GM18951 (cell line): ENCODE measurements at regions not wholly inside any gene's neighbourhood (a gene's known extent, or its start where the extent isn't known, plus 50 kb on each side); places are given as distances from the start of the nearest gene placed in this dataset.

Source experiments
- POLR2A ChIP-seq: IDR thresholded peaks from 4 replicates; pipeline ENCODE4 v1.6.1; 2011; ENCODE audit warnings: mild to moderate bottlenecking; ENCODE audit not compliant: insufficient read length, insufficient read depth; ENCODE audit errors: extremely low read depth
- in situ Hi-C: fragments of 300-500 bp; cut with MboI; formaldehyde crosslinking; loops from one replicate; pipeline ENCODE4 v1.12.0; 2022; ENCODE audit warnings: low sequenced_read_pairs, mixed read lengths, inconsistent platforms; ENCODE audit not compliant: unreplicated experiment

DNA sequence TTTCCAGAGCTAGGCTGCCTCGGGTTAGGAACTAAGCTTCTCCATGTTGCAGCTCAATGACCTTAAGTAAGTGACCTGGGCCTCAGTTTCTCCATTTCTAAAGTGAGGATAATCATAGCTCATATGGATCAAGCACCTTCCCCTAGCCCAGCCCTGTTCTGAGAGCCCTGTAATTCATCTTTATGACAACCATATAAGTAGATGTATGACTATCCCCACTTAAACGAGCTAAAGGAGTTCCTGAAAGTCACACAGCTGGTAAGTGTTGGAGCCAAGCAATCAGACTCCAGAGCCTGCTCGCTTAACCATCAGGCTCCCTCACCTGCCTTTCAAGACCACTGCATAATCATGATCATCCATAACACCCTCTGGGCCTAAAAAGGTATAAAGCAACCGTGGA lies 135.4 kb downstream of the SP3 start:
- in situ Hi-C loops = no loop called here
- TF ChIP-seq POLR2A = no peak

DNA sequence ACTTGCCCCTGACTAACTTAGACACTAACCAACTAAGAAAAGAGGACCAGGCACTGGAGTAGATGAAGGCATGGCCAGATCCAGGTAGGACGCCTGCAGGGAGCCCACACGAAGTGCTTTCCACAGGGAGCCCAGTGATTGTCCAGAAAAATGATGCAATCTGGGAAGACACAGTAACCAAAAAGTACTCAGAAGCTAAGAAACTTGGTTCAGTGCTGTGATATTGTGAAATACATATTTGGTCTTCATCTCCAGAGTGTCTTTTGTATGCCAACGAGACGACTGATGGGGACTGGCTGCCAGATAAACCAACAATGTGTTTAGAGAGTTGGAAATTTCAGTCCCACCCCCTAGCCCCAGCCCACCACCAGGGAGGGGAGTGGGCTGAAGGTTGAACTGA lies 135.0 kb downstream of the SP3 start:
- in situ Hi-C loops = no loop called here
- TF ChIP-seq POLR2A = no peak

DNA sequence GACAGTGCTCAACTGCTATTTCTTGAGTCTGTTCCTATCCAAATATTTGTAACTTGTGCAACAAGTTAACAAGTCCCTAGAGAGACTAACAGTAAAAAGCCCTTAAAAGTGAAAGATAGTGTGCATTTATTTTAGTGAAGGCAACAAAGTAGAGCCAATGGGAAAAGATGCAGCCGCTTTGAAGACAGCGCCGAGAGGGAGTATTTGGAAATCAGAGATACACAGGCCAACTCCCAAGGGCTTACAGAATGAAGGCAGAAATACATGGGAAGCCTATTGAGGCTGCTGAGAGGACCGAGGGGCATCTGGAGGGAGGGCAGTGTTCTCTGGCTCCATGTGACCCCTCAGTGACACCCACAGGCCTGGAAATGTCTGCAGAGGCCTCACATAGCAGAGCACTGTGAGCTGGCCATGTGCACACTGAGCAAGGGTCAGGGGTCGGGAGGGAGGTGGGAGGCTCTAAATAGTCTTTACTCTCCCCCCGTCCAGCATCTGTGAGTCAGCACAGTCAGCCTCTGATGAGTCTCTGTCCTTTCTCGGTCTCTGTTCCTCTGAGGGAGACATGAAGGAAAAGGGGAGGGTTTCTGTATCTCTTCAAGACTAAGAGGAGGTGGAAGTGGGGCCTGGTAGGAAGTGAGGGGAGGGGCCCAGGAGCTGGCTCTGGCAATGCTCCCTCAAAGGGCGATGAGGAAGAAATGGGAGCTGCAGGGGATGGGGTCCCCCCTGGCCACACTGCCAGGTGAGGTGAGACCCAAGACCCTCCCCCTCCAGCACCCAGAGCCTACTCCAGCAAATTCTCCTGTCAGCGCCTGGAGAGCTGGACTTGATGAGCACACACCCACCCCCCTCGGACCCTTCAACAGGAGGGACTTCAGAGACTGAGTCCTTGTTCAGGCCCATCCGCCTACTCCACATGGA lies 133.6 kb downstream of the SP3 start:
- TF ChIP-seq POLR2A = no peak
- in situ Hi-C loops = no loop called here

DNA sequence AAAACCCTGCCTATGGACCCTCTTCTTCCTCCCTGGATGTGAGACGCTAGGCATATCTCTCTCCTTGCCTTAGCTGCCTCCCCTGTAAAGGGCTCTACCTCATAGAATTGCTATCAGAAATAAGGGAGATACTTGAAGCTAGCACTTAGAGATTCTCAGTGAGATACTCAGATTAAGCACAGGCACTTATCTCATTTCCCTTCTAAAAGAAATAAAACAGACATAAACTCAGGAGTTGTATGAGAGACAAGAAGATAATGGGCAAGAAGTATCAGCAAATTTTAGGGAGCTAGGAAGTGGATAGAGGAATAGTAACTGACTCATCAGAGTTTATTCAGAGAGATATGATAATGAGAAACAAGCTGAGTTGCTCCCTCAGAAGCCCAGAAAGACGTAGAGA lies 131.0 kb downstream of the SP3 start:
- in situ Hi-C loops = no loop called here
- no peak for TF ChIP-seq POLR2A

DNA sequence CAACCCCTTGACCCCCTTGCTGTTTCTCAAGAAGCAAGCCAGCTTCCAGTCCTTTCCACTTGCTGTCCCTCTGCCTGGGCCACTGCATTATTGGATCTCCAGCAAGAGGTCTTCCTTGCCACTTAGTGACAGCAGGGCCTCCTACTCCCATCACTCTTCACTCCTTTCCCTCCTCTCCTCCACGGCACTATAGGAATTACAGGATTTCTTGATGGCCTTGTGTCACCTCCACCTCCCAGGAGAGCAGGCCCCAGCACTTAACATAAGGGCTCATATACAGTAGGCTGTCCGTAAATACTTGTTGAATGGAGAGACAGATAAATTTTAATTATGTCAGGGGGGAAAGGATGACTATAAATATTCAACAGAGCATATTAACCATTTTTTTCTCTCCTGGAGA lies 129.4 kb downstream of the SP3 start:
- in situ Hi-C loops = no loop called here
- no peak for TF ChIP-seq POLR2A

DNA sequence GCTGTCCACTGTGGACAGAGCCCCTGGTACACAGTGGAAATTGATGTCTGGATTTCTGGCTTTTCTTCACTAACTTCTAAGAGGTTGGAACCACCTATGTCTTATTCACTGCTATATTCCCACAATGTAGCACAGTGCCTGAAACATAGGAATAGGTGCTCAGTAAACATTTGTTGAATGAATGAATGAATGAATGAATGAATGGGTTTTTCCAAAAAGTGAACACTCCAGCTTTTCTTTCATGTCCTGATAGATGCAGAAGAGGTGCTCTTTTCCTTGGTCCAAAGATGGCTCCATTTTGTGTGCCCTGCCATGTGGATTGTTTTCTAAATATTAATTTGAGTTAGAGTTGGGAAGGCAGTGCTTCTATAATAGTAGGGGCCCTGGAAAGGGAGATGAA lies 124.1 kb downstream of the SP3 start:
- no peak for TF ChIP-seq POLR2A
- in situ Hi-C loops = no loop called here

DNA sequence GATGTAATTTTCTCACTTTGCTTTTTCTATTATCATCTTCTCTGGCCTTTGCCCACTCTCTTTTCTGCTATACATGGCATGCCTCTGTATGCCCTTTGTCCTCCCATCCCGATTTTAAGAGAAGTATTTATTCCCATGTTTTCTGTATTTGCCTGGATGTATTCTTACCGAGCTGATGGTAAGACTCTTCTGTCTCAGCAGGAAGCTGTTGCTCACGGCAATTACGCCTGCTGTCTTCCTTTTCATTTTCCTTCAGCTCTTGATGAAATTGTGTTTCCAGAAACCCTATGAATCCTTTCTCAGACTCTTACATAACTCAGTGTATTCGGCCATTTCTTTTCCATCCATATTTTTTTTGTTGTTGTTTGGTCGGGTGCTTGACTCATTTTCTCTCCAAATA lies 121.6 kb downstream of the SP3 start:
- no peak for TF ChIP-seq POLR2A
- in situ Hi-C loops = no loop called here

DNA sequence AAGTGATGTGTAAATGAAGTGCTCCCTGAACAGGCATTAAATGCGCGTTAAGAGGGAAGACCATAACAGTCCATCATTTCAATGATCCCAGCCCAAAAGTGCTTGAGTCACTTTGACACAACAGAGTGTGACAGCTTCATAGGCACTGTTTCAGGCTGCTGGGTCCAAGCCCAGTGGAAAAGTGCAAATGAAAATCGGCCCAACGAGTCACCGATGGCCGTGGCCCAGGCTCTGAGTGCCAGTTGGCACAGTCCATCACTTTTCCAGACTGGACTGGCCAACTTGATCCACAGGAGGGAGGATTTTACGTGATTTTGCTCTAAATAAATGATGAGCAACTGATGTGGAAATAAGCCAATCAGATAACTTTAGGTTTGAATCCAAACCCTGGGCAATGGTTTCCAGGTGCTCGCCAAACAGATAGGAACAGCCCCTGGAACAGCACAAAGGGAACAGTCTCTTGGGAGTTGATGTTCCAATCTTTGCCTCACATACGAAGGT lies 114.0 kb downstream of the SP3 start:
- in situ Hi-C loops = no loop called here
- no peak for TF ChIP-seq POLR2A

DNA sequence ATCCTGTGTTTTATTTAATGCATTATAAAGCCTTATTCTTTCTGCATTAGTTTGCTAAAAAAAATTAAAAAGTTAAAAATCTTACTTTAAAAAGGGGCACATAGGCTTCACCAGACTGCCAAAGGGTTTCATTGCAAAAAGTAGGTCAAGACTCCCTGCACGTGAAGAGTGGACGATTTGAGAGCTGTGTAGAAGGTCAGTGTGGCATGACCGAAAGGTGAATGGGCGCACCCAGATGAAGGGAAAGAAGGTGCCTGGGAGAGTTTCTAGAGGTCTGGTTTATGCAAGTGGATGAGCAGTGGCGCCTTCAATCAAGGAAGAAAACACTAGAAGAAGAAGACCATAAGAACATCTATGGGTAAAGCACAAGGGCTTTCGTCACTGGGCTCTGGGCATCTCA lies 111.0 kb downstream of the SP3 start:
- no peak for TF ChIP-seq POLR2A
- in situ Hi-C loops = no loop called here

DNA sequence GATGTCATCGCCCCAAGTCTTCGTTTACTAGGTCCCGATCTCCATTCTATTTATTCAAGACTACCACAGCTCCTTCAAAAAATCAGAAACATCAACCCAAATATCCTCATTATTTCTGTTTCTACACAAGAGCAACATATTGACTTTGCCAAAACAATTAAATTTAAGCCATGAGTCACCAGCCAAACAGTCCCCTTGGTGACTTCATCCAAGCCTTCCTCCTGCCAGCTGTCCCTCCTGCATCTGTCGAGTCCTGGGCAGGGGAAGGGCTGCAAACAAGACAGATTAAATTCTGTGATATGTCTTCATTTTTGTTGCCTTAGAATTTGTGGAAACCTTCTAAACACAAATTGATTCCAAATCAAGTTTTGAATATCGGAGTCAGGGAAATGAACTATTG lies 110.3 kb downstream of the SP3 start:
- no peak for TF ChIP-seq POLR2A
- in situ Hi-C loops = no loop called here

DNA sequence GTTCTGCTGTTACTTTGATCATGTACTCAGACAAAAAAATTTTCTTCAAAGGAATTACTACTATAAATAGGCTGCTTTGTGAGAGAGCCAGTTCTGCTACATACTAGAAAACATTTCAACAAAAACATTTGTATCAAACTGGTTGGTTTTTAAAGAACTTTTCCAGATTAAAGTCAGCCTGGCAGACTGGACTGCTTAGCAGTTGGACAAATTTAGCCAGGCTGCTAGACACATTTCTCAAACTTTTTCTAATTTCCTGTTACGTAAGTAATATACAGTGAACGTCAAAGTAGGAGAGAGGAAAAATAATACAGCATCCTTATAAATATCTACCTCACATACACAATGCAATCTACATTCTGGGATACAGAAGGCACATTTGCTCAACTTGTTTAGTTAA lies 109.5 kb downstream of the SP3 start:
- in situ Hi-C loops = no loop called here
- no peak for TF ChIP-seq POLR2A
